Esophagus muscularis mucosa (tissue), 3 donors: ENCODE measurements at regions not wholly inside any gene's neighbourhood (a gene's known extent, or its start where the extent isn't known, plus 50 kb on each side); places are given as distances from the start of the nearest gene placed in this dataset.

ENCODE experiments used
- POLR2A ChIP-seq: fragments of 450-650 bp; IDR thresholded peaks from one replicate; pipeline ENCODE4 v1.6.1; 2017; ENCODE audit warnings: antibody characterized with exemption, moderate library complexity, mild to moderate bottlenecking, low read depth
- TF ChIP-seq, protein P1 (sequence below), 3 experiments: fragments of 200-600 bp in 2 of 3; fragments of 450-650 bp in 1 of 3; sonication (generic) in 2 of 3; IDR thresholded peaks; one replicate each; pipeline ENCODE4 v1.5.1; 2017 to 2019; ENCODE audit warnings: antibody characterized with exemption in 3 of 3, mild to moderate bottlenecking in 2 of 3, moderate library complexity in 1 of 3

GRCh38 chr20:22431419-22431818 is 153.0 kb downstream of the FOXA2 start:
- TF ChIP-seq, protein P1, sequence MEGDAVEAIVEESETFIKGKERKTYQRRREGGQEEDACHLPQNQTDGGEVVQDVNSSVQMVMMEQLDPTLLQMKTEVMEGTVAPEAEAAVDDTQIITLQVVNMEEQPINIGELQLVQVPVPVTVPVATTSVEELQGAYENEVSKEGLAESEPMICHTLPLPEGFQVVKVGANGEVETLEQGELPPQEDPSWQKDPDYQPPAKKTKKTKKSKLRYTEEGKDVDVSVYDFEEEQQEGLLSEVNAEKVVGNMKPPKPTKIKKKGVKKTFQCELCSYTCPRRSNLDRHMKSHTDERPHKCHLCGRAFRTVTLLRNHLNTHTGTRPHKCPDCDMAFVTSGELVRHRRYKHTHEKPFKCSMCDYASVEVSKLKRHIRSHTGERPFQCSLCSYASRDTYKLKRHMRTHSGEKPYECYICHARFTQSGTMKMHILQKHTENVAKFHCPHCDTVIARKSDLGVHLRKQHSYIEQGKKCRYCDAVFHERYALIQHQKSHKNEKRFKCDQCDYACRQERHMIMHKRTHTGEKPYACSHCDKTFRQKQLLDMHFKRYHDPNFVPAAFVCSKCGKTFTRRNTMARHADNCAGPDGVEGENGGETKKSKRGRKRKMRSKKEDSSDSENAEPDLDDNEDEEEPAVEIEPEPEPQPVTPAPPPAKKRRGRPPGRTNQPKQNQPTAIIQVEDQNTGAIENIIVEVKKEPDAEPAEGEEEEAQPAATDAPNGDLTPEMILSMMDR (IDR thresholded peaks at IDR 0.05), result no peak
- no peak for TF ChIP-seq POLR2A
